ENCODE measurements at regions not wholly inside any gene's neighbourhood (a gene's known extent, or its start where the extent isn't known, plus 50 kb on each side); places are given as distances from the start of the nearest gene placed in this dataset.

- no peak overlapping the region for H3K4me3 ChIP-seq (ENCODE audit: low read depth in 1 of 2, low read length in 1 of 2)
- no peaks in the 10 kb centered on the region for H3K36me3 ChIP-seq
- no peak overlapping the region for H3K27ac ChIP-seq
Measured at GRCh38 chr1:29457496-29458368, 221.4 kb downstream of the PTPRU start.

GRCh38 chr1:29456685-29457435 is 220.5 kb downstream of the PTPRU start:
- TF ChIP-seq, protein P1, sequence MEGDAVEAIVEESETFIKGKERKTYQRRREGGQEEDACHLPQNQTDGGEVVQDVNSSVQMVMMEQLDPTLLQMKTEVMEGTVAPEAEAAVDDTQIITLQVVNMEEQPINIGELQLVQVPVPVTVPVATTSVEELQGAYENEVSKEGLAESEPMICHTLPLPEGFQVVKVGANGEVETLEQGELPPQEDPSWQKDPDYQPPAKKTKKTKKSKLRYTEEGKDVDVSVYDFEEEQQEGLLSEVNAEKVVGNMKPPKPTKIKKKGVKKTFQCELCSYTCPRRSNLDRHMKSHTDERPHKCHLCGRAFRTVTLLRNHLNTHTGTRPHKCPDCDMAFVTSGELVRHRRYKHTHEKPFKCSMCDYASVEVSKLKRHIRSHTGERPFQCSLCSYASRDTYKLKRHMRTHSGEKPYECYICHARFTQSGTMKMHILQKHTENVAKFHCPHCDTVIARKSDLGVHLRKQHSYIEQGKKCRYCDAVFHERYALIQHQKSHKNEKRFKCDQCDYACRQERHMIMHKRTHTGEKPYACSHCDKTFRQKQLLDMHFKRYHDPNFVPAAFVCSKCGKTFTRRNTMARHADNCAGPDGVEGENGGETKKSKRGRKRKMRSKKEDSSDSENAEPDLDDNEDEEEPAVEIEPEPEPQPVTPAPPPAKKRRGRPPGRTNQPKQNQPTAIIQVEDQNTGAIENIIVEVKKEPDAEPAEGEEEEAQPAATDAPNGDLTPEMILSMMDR (IDR thresholded peaks at IDR 0.05), result no peak
- H3K9me3 ChIP-seq, result no peaks in the 10 kb centered on the region

More at GRCh38 chr1:29457496-29458368, 221.4 kb downstream of the PTPRU start:
- TF ChIP-seq, protein P1 (IDR thresholded peaks at IDR 0.05), result no peak
- Histone ChIP-seq H3K27me3 (no peaks in the 10 kb centered on the region), H3K4me1 (ENCODE audit: control insufficient read depth in 1 of 2, insufficient read depth in 1 of 2, low read depth in 1 of 2, low read length in 1 of 2) (no peaks in the 10 kb centered on the region), H3K9me3 (no peaks in the 10 kb centered on the region)

DNA sequence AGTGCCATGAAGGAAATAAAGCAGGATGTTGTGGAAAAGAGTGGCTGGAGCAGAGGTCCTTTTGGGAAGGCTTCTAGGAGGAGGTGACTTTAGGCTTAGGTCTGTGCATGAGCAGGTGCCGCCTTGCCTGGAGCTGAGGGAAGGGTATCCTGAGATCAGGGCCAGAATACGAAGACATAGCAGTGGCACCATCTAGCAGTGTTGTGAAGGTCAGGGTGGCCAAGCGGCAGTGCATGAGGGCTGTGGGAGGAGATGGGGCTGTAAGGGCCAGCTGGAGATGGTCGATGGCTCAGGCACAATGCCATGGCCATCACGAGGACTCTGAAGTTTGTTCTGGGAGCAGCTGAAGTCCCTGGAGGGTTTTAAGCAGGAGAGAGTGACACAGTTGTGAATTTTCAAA is 219.5 kb downstream of the PTPRU start:
- H3K36me3 ChIP-seq, result no peaks in the 10 kb centered on the region

More at GRCh38 chr1:29456685-29457435, 220.5 kb downstream of the PTPRU start:
- Histone ChIP-seq H3K4me1 (ENCODE audit: control insufficient read depth in 1 of 2, insufficient read depth in 1 of 2, low read depth in 1 of 2, low read length in 1 of 2) (no peaks in the 10 kb centered on the region), H3K27me3 (no peaks in the 10 kb centered on the region), H3K4me3 (ENCODE audit: low read depth in 1 of 2, low read length in 1 of 2) (no peak overlapping the region), H3K27ac (no peak overlapping the region), H3K36me3 (no peaks in the 10 kb centered on the region)

DNA sequence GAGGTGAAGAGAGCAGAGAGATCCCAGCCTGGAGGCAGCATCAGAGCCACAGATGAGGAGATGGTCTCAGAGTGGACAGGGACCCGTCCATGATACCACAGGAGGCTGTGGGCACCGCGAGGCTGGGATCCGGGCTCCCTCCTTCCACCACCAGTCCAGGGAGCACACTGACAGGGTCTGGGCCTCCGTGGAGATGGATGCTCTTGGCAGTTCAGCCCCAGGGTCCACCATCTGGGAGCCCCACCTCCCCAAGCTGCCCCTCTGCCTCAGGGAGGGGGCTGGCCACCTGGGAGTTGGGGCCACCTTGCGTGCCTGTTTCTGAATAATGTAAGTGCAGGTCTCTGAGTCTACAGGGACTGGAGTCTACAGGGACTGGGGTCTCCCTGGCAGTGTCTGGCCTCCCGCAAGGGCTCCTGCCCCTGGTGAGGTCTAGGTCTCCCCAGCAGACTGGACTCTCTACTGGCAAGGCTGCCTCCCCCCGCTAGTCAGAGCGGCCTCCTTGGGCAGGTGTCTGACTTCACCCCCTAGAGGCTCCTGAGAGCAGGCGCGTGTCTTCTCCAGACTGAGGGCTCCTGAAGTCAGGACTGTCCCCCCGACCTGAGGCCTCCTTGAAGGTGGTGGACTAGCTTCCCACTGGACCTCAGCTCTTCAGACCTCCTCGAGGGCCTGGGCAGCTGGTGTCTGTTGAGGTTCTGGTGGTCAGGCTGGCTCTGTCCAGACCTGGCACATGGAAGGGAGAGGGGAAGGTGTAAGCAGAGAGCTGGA is 218.5 kb downstream of the PTPRU start:
- H3K27ac ChIP-seq, result no peak overlapping the region
- H3K9me3 ChIP-seq, result no peaks in the 10 kb centered on the region
- TF ChIP-seq, protein P1 (IDR thresholded peaks at IDR 0.05), result no peak
- H3K27me3 ChIP-seq, result no peaks in the 10 kb centered on the region
- H3K4me1 ChIP-seq (ENCODE audit: control insufficient read depth in 1 of 2, insufficient read depth in 1 of 2, low read depth in 1 of 2, low read length in 1 of 2), result no peaks in the 10 kb centered on the region
- no peak overlapping the region for H3K4me3 ChIP-seq (ENCODE audit: low read depth in 1 of 2, low read length in 1 of 2)
- H3K36me3 ChIP-seq, result no peaks in the 10 kb centered on the region

More for the DNA sequence above, 219.5 kb downstream of the PTPRU start:
- no peaks in the 10 kb centered on the region for H3K9me3 ChIP-seq
- TF ChIP-seq, protein P1 (IDR thresholded peaks at IDR 0.05), result no peak
- no peak overlapping the region for H3K27ac ChIP-seq
- no peak overlapping the region for H3K4me3 ChIP-seq (ENCODE audit: low read depth in 1 of 2, low read length in 1 of 2)
- no peaks in the 10 kb centered on the region for H3K27me3 ChIP-seq
- H3K4me1 ChIP-seq (ENCODE audit: control insufficient read depth in 1 of 2, insufficient read depth in 1 of 2, low read depth in 1 of 2, low read length in 1 of 2), result no peaks in the 10 kb centered on the region

DNA sequence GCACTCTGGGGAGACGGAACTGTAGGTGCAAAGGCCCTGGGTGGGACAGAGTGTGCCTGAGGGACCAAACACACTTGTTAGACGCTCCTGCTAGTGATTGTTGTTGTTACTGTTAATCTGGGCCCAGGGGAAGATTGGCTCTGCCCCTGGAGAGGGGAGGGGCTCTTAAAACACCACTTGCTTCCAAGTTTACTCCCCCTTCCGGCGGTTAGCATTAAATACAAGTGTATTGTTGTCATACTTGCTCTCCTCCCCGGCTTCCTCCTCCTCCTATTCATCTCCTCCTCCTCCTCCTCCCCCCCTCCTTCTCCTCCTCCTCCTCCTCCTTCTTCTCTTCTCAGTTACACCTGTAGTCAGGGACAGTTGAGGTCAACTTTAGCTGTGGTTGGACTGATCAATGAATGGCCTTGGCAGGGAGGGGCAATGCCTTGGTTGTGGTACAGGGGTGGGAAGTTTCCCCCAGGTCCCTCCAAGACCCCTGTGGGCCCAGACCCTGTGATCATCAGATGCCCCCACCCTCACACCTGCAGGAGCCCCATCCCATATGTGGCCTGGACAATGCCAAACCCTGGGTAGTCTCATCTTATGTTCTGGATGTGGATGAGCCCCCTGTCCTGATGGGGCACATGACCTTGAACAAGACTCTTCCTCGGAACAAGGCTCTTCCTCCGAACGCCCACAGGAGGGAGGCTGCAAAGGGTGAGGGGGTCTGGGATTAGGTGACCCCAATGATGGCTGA is 217.3 kb downstream of the PTPRU start:
- H3K9me3 ChIP-seq, result no peaks in the 10 kb centered on the region
- no peaks in the 10 kb centered on the region for H3K36me3 ChIP-seq
- no peaks in the 10 kb centered on the region for H3K4me1 ChIP-seq (ENCODE audit: control insufficient read depth in 1 of 2, insufficient read depth in 1 of 2, low read depth in 1 of 2, low read length in 1 of 2)
- no peaks in the 10 kb centered on the region for H3K27me3 ChIP-seq
- H3K27ac ChIP-seq, result no peak overlapping the region
- TF ChIP-seq, protein P1 (IDR thresholded peaks at IDR 0.05), result no peak
- no peak overlapping the region for H3K4me3 ChIP-seq (ENCODE audit: low read depth in 1 of 2, low read length in 1 of 2)
